GM18858 (cell line): ENCODE measurements at regions not wholly inside any gene's neighbourhood (a gene's known extent, or its start where the extent isn't known, plus 50 kb on each side); places are given as distances from the start of the nearest gene placed in this dataset.

Experiments
- ATAC-seq: cut with Tn5 transposase; IDR thresholded peaks from one replicate; pipeline ENCODE4 v1.9.1; 2021; ENCODE audit not compliant: unreplicated experiment

DNA sequence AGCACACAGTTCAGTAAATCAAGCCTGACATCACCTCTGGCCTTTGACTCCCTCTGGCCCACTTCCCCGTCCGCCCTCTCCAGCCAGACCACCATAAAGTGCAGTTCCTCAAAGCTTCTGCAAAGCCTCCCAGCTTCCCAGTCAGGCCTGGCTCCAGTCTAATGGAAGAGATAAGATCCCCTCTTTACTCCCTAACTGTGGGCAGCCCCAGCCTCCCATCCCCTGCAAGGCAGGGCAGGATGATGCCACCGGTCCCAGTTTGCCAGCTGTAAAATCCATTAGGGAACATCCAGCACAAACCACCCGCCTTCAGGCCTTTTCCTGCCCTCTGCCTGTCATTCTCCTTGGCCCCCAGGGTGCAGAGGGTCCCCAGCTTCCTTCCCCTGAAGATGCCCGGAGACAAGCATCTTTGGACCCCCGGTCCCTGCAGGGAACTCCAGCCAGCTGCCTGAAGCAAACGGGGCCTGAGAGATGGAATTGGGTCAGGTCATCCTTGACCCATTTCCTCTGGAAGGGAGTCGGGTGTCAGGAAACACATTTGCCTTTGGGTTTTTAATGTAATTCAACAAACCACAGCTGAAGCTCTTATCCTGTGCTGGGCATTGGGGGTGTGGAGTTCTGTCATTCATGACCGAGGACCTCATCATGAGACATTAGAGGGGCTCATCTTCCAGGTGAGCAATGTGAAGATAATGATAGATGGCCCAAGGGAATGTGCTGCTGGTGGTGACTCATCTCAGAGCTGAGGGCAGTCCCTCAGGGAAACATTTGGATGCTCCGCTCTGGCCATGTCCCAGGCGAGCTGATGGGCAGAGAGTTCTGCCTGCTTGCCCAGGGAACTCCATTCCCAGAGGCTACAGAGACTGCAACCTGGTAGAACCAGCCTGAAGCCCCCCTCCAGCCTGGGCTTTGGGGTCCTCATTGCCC, 93.8 kb upstream of the CLMN start:
- ATAC-seq = no peak

DNA sequence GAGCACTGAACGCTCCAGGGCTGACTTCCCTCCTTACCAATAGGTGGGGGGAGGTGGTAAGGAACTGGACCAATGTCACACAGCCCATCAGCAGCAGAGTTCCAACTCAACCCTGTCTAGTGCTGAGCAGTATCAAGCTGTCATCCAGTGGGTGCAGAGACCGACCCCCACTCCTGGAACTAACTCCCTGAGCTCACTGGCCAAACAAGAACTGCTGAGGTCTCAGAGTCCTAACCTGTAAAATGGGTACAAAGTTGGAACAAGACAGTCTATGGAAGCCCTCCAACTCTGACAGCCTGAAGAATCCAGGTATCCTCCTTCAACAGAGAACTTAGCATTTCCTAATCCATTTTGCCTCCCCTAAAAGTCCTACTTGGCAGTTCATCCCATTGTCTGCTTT, 91.1 kb upstream of the CLMN start:
- no peak for ATAC-seq

DNA sequence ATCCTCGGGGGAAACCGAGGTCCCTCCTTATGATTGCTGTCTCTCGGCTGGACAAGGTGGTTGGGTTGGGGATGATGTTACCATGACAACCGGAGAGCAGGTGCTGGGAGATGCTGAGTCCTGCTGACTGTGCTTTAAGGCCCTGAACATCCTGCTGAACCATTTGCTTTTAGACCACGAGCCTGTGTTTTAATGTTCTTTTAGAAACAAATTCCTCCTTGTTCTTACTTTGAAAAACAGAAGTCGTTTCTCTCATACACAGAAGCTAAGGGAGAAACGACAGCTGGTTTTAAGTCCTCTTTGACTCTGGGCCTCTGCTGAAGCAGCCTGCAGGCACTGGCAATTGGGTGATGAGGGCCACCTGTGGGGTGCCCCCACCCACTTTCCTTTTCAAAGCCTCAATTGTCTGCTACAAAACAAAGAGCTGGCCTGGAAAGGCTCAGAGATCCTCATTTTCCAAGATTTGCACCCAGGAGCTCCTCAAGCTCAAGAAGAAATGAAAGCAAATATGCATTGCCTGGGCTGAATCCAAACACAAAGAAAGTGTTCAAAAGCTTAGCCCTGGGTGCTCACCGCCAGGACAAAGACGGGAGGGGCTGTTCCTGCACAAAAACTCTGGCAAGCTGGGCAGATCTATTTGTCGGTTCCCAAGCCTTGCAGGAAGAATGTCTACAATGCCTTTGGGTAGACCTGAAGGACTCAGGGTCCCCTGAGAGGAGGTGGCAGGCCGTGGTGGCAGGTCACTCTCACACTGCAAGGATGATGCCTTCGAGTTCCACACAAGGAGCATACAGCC, 90.0 kb upstream of the CLMN start:
- ATAC-seq = no peak

DNA sequence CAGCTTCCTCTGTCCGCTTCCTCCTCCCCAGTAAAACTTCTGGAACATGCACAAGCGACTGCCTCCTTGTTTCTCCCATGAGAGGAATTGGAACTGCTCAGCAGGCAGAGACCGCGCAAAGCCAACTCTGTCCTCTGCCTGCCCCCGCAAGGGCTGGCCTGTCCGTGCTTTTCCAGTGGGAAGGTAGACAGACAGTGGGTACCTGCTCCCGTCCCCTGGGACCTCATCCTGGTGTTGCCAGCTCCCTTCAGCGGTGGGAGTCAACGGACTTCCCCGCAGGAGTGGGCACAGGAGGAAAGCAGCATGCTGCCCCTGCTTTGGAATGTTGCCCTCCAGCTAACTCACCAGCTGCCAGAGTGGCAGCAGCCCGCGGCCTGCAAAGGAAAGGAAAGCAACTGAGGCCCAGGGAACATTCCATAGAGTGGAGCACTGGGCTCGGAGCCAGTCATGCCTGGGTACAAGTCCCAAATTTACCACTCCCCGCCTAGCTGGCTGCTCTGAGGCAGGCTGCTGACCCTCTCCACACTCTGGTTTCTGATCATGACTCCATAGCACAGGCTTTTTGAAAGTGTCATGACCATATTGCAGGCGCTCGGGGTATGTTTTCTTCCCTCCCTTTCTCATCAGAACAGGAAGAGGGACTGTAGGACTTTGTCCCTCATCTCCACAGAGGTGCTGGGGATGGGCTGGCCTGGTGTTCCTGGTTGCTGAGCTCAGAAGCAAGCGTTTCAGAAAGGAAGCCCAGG, 89.2 kb upstream of the CLMN start:
- no peak for ATAC-seq

DNA sequence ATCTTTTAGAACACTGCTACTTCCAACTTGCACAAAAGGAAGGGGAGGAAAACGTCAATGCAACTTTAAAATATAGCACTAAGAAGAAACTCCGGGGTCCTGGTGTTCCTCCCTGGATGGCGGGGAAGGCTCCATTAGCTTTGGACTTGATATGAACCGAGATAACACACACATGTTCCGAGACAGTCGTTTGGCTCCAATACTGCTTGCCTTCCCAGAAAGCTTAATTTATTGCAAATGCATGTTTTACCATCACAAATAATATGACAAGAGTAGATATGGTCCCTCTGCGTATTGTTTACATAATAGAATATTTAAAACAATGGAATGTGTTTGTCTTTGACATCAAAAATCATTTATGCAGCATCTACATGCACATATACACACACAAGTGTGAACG, 87.6 kb upstream of the CLMN start:
- no peak for ATAC-seq

DNA sequence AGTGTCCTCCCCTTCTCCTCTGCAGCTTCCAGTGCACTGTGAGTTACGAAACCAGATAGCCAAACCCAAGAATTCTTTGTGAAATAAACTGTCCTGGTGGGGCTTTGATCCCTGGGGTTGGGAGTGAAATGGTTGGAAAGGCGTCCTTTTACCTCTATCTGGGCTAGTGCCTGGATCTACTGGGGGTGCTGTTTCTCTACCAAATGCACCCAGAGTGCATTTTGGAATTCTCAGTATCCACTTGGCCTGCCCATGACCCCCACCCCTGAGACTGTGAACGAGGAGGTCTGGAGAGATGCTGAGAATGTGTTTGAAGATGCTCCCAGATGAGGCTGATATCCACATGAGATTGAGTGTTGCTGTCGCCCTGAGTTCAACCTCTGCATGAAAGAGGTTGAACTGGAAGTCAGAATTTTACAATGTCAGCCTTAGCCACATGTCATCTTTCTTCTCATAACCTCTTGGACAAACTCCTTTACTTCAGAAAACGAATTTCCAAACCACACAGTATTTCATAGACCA, 87.1 kb upstream of the CLMN start:
- no peak for ATAC-seq

DNA sequence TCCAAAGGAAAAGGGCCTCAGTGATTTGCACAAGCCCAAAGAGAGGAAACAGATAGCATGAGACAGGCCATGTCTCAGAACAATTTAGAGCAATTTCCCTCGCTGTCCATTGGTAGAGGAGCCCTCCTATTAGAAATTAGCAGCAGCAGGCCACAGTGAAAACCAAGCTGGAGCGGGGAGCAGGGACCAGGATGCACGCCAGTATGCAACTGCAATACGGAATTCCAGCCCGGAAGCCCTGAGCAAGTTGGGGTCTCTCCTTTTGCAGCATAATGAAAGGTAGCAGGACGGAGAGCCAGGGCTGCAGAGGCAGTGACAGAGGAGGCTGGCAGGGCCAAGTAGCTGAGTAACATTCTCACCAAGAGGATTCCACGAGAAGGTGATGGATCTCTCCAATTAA, 84.9 kb upstream of the CLMN start:
- no peak for ATAC-seq

DNA sequence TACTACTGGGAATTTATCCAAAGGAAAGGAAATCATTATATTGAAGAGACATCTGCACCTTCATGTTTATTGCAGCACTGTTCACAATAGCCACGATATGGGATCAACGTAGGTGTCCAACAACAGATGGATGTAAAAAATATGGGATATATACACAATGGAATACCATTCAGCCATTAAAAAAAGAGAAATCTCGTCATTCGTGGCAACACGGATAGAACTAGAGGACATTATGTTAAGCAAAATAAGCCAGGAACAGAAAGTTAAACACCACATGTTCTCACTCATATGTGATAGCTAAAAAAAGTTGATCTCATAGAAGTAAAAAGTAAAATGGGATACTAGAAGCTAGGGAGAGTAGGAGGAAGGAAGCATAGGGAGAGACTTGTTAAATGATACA, 82.9 kb upstream of the CLMN start:
- ATAC-seq = no peak

DNA sequence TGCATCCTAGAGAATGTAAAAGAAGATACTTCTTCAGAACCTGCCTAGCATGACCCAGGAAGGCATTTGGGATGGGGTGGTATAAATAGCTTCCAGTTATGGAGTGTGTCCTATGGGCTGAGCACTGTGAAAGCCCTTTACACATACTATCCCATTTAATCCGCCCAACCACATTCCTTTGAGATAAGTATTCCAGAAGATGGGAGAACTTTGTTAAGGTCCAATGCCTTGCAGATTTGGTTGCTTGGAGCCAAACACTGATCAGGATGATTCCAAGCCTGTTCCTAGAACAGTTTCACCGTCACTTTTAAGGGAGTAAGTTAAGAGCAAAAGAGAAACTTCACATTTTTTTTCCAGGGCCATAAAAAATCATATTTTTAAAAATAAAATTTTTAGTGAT, 82.5 kb upstream of the CLMN start:
- no peak for ATAC-seq

DNA sequence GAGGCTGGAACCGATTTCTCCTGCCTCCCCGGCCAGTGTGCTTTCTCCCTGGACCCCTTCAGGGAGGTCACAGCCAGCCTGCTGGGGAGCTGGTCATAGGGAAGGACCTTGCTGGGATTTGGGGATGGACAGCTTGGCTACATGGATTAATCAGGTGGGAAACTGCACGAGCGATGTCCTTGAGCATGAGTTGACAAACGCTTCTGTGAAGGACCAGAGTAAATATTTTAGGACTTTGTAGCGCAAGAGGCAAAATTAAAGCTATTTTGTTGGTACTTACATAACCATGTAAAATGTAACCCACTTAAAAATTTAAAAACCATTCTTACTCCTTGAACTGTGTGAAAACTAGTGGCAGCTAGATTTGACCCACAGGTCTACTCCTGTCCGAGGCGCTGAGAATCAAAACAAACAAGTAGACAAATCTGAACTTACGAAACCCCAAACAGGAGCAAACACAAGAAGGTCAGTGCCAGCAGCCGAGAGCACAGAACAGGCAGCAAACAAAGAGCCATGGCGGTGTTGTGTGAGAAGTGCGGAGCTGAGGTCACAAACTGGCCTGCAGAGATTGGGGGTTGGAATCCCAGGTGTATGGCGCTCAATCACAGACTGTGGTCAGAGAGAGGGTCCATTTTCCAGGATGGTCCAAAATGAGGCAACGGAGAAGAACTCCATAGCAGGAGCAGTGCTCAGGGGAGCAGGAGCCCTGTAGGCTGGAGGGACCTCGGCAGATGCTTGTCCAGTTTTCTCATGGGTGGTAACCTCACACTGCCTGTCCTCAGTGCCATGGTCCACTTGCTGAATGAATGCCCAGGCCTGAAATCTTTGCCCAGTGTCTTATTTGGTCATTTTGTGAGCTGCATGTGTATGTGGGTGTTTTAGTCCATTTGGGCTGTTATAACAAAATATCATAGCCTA, 79.2 kb upstream of the CLMN start:
- no peak for ATAC-seq

DNA sequence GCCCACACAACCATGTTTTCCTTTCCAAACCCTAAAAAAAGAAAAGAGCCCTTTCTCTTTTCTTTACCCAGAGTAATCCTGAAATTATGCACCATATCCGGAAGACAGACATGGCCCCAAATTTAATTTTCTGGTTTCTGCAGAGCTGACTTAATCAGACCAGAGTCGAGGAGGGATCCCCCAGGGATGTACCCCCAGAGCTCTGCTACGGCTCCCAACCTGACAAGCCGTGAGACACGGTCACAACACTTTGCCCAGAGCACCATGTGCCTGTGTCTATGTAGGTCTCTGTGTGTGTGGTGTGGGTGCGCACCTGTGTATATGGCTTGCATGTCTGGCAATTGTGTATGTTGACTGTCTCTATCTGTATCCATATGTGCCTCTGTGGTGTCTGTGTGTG, 77.6 kb upstream of the CLMN start:
- ATAC-seq = no peak

DNA sequence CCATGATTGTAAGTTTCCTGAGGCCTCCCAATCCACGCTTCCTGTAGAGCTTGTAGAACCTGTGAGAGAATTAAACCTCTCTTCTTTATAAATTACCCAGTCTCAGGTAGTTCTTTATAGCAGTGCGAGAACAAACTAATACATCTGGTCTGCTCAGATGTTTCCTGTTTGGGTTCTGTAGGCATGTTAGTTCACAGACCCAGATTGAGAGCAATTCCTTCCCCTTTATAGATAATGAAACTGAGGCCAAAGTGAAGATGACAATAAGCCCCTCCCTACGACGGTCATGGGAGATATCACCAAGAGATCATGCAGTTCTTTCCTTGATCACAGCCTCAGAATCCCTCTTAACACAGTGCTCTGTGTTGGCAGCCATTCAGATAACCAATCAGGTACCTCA, 76.5 kb upstream of the CLMN start:
- no peak for ATAC-seq

DNA sequence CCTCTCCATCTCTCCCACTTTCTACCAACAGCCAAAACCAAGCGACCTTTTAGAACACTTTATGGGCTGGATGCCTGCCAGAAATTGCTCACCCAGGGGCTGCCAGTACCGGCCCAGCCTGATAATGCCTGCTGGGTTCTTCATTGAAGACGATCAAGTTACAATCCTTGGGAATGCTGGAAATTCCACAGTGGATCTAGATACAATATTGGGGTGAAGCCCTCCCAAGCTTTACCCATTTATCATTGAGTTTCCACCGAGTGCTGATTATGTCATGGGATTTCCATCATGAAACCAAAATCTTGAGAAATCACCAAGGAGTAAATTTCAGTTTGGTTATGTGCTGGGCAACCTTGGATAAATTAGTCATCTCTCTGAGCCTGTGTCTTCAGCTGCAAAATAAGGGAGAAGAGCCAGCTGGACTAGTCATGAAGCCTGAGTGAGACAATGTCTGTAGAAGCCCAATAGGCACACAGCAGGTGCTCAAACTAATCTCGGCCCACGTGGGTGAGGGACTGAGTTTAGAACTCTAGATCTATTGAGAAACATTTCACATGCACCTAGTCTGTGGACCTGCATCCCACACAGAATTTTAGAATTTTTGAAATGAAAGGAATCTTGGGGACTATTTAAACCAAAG, 75.5 kb upstream of the CLMN start:
- no peak for ATAC-seq

DNA sequence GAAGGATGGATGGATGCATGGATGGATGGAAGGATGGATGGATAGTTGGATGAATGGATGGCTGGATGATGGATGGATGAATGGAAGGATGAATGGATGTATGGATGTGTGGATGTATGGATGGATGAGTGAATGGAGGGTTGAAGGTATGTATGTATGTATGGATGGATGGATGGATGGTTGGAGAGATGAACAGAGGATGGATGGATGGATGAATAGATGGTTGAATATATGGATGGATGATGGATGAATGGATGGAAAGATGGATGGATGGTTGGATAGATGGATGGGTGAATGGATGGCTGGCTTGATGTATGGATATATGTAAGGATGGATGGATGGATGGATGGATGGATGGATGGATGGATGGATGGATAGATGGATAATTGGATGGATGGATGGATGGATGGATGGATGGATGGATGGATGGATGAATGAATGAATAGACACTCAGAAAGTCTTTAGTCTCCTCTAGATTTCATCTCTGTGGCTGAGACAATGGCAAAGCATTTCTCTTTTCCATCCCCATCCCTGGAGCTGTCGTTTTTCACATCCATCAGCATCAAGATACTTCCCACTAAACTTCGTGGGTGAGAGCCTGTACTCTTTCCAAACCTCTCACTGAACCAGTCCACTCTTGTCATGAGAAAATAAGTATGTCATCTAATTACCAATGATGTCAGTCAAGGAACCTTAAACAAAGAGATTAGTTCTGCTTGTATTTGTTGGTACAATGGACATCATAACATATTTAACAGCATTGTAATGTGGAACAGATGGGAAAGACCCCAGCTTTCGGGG, 74.8 kb upstream of the CLMN start:
- ATAC-seq = no peak

DNA sequence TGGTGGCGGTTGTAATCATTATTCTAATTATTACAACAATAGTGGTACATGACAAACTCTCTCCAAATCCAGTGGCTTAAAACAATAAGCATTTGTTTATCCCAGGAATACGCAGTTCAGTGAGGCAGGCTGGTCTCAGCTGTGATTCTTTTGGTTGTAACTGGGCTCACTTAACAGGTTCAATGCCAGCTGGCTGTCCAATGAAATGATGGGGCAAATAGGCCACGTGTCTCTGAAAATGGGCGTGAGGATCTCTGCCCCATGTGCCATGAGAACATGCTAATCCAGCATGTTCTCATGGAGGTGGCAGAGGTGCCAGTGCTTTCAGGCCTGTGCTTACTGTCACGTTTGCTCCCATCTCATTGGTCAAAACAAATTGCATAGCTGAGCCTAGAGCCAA, 73.1 kb upstream of the CLMN start:
- no peak for ATAC-seq

DNA sequence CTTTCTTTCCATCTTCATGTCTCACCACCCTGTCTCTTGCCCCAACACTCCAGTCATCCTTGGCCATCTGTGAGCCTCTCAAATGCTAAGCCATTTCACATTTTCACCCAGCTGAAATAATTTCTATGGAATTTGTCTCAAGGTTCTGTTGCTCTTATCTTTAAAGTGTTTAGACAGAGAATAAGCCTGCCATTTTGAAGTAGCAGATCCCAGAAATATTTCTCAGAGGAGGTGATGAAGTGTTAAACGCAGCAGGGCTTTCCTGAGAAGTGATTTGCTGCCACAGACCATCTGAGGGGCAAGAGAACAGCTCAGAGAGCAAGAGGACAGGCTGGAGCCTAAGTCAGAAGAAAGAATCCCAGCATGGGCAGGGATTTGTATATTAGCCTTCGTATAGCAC, 71.6 kb upstream of the CLMN start:
- no peak for ATAC-seq

DNA sequence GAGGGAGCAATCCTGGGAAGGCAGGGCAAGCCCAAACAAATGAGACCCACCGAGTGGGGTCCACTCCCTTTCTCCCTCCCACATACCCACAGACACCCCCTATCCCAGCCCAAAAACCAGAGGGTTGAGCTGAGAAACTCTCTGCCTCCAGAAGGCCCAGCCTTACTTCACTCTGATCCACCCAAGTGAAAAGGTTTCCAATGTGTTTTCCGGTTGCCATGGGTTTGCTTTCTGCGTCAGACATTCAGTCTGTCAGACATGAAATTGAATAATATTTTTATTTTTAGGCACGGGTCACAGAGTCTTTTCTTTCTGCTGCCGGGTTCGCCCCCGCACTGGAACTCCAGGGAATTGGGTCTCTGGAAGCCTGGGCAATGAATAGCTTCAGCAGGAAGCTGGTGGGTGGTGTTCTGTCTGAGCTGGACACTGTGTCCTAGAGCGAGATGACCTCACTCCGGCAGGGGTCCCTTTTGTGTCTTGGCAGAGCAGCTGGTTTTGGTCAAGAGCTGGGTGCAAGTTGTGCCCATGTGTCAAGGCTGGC, 69.8 kb upstream of the CLMN start:
- no peak for ATAC-seq

DNA sequence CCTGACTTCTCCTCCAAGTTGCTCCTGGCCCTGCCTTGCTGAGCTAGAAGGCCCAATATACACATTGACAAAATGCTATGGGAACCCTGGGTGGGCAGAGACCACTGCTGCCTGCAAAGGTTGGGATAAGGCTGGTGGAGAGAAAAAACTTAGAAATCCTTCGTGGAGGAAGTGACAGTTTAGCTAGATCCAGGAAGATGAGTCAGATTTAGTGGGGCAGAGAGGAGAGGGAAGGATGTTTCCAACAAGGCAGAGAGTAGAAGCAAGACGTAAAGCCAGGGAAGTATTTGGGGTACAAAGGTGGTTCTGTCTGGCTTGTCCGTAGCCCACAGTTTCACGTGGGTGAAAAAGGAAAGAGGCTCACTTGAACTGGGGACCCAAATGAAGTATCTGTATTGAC, 69.0 kb upstream of the CLMN start:
- no peak for ATAC-seq
